ENCODE measurements at regions not wholly inside any gene's neighbourhood (a gene's known extent, or its start where the extent isn't known, plus 50 kb on each side); places are given as distances from the start of the nearest gene placed in this dataset.
"Not testable (repeated sequence)": the region's sequence is repeated elsewhere in the genome, so short reads cannot be mapped to it uniquely, and the experiment has no call there.

DNA sequence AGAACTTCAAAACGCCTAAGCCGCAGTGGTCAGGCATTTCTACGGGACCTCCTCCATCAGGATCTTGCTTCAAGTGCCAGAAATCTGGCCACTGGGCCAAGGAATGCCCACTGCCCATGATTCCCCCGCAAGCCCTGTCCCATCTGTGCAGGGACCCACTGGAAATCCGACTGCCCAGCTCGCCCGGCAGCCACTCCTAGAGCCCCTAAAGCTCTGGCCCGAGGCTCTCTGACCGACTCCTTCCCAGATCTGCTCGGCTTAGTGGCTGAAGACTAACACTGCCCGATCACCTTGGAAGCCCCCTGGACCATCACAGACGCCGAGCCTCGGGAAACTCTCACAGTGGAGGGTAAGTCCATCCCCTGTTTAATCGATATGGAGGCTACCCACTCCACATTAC is 1113.0 kb upstream of the TMEM132C start:
- no peak overlapping the region for H3K27ac Mint-ChIP-seq
- H3K4me3 Mint-ChIP-seq, result no peak overlapping the region
- H3K4me1 Mint-ChIP-seq, result no peaks in the 10 kb centered on the region
- H3K27me3 Mint-ChIP-seq, result no peaks in the 10 kb centered on the region
- no peaks in the 10 kb centered on the region for H3K36me3 Mint-ChIP-seq
- H3K9me3 Mint-ChIP-seq, result no peaks in the 10 kb centered on the region

DNA sequence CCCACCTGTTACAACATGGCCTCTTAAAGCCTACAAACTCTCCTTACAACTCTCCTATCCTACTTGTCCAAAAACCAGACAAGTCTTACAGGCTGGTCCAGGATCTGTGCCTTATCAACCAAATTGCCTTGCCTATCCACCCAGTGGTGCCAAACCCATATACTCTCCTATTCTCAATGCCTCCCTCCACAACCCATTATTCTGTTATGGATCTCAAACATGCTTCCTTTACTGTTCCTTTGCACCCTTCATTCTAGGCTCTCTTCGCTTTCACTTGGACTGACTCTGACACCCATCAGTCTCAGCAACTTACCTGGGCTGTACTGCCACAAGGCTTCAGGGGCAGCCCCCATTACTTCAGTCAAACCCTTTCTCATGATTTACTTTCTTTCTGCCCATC is 1112.1 kb upstream of the TMEM132C start:
- H3K4me3 Mint-ChIP-seq, H3K9me3 Mint-ChIP-seq, H3K27me3 Mint-ChIP-seq, H3K36me3 Mint-ChIP-seq, H3K4me1 Mint-ChIP-seq, H3K27ac Mint-ChIP-seq: not testable (repeated sequence)

DNA sequence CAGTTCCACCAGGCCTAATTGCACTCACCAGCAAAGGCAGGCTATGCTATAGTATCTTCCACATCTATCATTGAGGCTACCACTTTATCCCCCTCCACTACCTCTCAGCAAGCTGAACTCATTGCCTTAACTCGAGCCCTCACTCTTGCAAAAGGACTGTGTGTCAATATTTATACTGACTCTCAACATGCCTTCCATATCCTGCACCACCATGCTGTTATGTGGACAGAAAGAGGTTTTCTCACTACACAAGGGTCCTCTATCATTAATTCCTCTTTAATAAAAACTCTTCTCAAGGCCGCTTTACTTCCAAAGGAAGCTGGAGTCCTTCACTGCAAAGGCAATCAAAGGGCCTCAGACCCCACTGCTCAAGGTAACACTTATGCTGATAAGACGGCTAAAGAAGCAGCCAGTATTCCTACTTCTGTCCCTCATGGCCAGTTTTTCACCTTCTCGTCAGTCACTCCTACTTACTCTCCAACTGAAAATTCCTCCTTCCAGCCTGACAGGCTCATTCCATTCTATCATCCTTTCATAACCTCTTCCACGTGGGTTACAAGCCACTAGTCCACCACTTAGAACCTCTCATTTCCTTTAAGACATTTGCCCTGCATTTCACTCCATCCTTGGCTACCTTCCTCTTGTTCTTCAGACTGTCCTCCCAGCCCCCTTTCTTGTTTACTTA is 1110.9 kb upstream of the TMEM132C start:
- not testable (repeated sequence) for H3K27ac Mint-ChIP-seq, H3K4me1 Mint-ChIP-seq, H3K27me3 Mint-ChIP-seq, H3K9me3 Mint-ChIP-seq, H3K4me3 Mint-ChIP-seq, H3K36me3 Mint-ChIP-seq

GRCh38 chr12:127157501-127158366 is 1109.2 kb upstream of the TMEM132C start:
- H3K9me3 Mint-ChIP-seq, result not testable (repeated sequence)

DNA sequence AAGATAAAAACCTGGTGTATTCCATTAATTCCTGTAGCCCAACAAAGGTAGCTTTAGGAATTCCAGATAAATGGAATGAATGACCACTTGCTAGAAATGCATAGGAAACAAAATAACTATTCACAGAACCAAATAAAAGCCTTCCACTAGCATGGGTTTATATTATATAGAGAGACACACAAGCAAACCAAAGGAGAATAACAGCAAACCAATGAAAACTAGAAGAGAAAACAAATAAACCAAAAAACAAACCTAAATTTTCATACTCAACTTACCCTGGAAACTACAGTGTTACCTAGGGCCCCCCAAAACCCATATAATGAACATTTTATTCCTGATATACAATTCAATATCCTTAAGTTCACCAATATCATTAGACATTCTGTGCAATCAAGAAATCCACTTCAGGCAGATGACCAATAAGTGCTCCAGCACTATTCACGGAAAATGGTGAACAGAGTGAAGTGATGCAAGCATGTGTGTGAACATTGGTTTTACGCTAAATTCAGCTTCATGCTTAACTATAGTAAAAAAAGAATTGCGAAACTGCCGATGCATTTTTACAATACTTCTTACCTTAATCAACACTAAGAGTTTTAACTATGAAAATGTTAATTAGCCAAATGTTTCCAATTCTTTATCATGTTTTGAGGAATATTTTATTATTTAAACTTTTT is 1108.4 kb upstream of the TMEM132C start:
- peaks cover 10% of the 10 kb centered on the region for H3K4me1 Mint-ChIP-seq
- no peak overlapping the region for H3K27ac Mint-ChIP-seq
- H3K27me3 Mint-ChIP-seq, result no peaks in the 10 kb centered on the region
- H3K36me3 Mint-ChIP-seq, result no peaks in the 10 kb centered on the region
- no peaks in the 10 kb centered on the region for H3K9me3 Mint-ChIP-seq
- no peak overlapping the region for H3K4me3 Mint-ChIP-seq

More at GRCh38 chr12:127157501-127158366, 1109.2 kb upstream of the TMEM132C start:
- H3K4me3 Mint-ChIP-seq, H3K36me3 Mint-ChIP-seq, H3K4me1 Mint-ChIP-seq, H3K27me3 Mint-ChIP-seq, H3K27ac Mint-ChIP-seq: not testable (repeated sequence)

DNA sequence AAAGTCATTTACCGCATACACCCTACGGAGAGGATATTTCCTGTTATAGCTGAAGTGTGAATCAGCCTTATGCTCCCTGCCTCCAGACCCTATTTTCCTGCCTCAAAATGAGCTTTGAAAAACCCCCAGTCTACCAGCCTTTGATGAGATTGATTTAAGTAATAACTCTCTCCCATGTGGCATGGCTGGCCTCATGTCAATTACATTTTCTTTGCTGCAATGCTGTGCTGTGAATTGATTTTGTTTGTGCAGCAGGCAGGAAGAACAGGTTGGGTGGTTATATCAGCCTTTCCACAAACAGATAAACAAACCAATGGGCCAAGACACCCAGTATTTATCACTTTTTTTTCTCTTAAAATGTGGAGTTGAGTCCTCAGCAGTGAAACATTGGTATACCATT is 1105.5 kb upstream of the TMEM132C start:
- Mint-ChIP-seq H3K27ac (no peak overlapping the region), H3K9me3 (no peaks in the 10 kb centered on the region), H3K4me3 (no peak overlapping the region), H3K36me3 (no peaks in the 10 kb centered on the region), H3K27me3 (no peaks in the 10 kb centered on the region), H3K4me1 (peaks cover 24% of the 10 kb centered on the region)

GRCh38 chr12:127162307-127162706 is 1104.7 kb upstream of the TMEM132C start:
- Mint-ChIP-seq H3K4me1 (peaks cover 24% of the 10 kb centered on the region), H3K27me3 (no peaks in the 10 kb centered on the region), H3K9me3 (no peaks in the 10 kb centered on the region), H3K36me3 (no peaks in the 10 kb centered on the region), H3K4me3 (no peak overlapping the region), H3K27ac (no peak overlapping the region)

DNA sequence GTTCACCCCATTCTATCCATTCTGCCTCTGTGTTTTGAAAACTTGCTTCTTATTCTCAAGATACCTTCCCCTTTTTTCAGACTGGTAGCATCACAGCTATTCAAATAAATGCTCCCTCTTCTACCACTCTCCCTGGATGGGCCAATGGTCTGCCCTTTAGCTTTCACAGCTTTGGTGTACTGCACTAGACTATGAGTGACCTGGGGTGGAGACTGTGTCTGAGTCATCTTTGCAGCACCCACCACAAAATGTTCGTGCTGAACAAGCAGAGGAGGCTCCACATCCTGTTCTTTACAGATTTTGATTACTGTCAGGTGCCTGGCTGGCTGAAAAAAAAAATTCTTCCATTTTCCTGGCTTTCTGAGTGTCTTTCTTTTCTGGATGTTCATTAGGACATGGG is 1104.1 kb upstream of the TMEM132C start:
- peak overlapping the region; percentile 9 for H3K27ac Mint-ChIP-seq
- no peaks in the 10 kb centered on the region for H3K36me3 Mint-ChIP-seq
- H3K9me3 Mint-ChIP-seq, result no peaks in the 10 kb centered on the region
- no peak overlapping the region for H3K4me3 Mint-ChIP-seq
- H3K4me1 Mint-ChIP-seq, result peaks cover 24% of the 10 kb centered on the region
- no peaks in the 10 kb centered on the region for H3K27me3 Mint-ChIP-seq

GRCh38 chr12:127165567-127166392 is 1101.2 kb upstream of the TMEM132C start:
- no peaks in the 10 kb centered on the region for H3K9me3 Mint-ChIP-seq
- H3K4me1 Mint-ChIP-seq, result peaks cover 24% of the 10 kb centered on the region
- H3K27me3 Mint-ChIP-seq, result peaks cover 7% of the 10 kb centered on the region
- peak overlapping the region; percentile 27 for H3K27ac Mint-ChIP-seq
- no peaks in the 10 kb centered on the region for H3K36me3 Mint-ChIP-seq
- peak overlapping the region; percentile 84 for H3K4me3 Mint-ChIP-seq

GRCh38 chr12:127169321-127170181 is 1097.4 kb upstream of the TMEM132C start:
- H3K9me3 Mint-ChIP-seq, result no peaks in the 10 kb centered on the region
- H3K4me1 Mint-ChIP-seq, result peaks cover 4% of the 10 kb centered on the region
- H3K27me3 Mint-ChIP-seq, result peaks cover 13% of the 10 kb centered on the region
- peaks cover 2% of the 10 kb centered on the region for H3K36me3 Mint-ChIP-seq
- H3K27ac Mint-ChIP-seq, result no peak overlapping the region
- no peak overlapping the region for H3K4me3 Mint-ChIP-seq

GRCh38 chr12:127170226-127171180 is 1096.5 kb upstream of the TMEM132C start:
- H3K36me3 Mint-ChIP-seq, result peaks cover 2% of the 10 kb centered on the region
- peaks cover 2% of the 10 kb centered on the region for H3K4me1 Mint-ChIP-seq
- H3K9me3 Mint-ChIP-seq, result no peaks in the 10 kb centered on the region
- H3K4me3 Mint-ChIP-seq, result no peak overlapping the region
- H3K27me3 Mint-ChIP-seq, result peaks cover 13% of the 10 kb centered on the region
- no peak overlapping the region for H3K27ac Mint-ChIP-seq

DNA sequence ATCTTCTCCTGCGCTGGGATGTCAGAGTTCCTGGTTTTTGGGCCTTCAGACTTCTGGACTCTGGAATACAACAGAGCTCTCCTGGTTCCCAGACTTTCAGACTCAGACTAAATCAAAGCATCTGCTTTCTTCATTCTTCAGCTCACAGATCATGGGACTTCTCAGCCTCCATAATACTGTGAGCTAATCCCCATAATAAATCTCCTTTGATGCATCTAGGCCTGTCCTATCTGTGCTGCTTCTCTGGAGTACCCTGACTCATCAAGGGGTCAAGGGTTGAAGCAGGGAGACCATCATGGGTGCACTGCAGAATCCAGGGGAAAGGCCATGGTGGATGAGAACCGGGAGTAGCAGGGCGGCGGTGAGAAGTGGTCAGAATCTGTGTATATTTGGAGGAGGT is 1094.1 kb upstream of the TMEM132C start:
- Mint-ChIP-seq H3K9me3 (peaks cover 5% of the 10 kb centered on the region), H3K27me3 (peaks cover 13% of the 10 kb centered on the region), H3K36me3 (peaks cover 3% of the 10 kb centered on the region), H3K27ac (no peak overlapping the region), H3K4me1 (no peaks in the 10 kb centered on the region), H3K4me3 (no peak overlapping the region)

- not testable (repeated sequence) for H3K36me3 Mint-ChIP-seq, H3K4me1 Mint-ChIP-seq
- H3K27me3 Mint-ChIP-seq, result peaks cover 11% of the 10 kb centered on the region
These were observed 1093.0 kb upstream of the TMEM132C start for GRCh38 chr12:127173971-127174370.

GRCh38 chr12:127174881-127175280 is 1092.1 kb upstream of the TMEM132C start:
- peaks cover 3% of the 10 kb centered on the region for H3K36me3 Mint-ChIP-seq
- H3K4me1 Mint-ChIP-seq, result no peaks in the 10 kb centered on the region
- H3K9me3 Mint-ChIP-seq, result peaks cover 11% of the 10 kb centered on the region
- no peak overlapping the region for H3K27ac Mint-ChIP-seq
- H3K27me3 Mint-ChIP-seq, result peaks cover 9% of the 10 kb centered on the region
- H3K4me3 Mint-ChIP-seq, result no peak overlapping the region

More at GRCh38 chr12:127173971-127174370, 1093.0 kb upstream of the TMEM132C start:
- not testable (repeated sequence) for H3K27ac Mint-ChIP-seq, H3K4me3 Mint-ChIP-seq
- peaks cover 11% of the 10 kb centered on the region for H3K9me3 Mint-ChIP-seq
